GM18519 (cell line): ENCODE measurements at regions not wholly inside any gene's neighbourhood (a gene's known extent, or its start where the extent isn't known, plus 50 kb on each side); places are given as distances from the start of the nearest gene placed in this dataset.
"Not testable (repeated sequence)": the region's sequence is repeated elsewhere in the genome, so short reads cannot be mapped to it uniquely, and the experiment has no call there.

Experiments used
- ATAC-seq: cut with Tn5 transposase; IDR thresholded peaks from one replicate; pipeline ENCODE4 v1.9.1; 2021; ENCODE audit warnings: mild to moderate bottlenecking, moderate library complexity; ENCODE audit not compliant: unreplicated experiment, low FRiP score

DNA sequence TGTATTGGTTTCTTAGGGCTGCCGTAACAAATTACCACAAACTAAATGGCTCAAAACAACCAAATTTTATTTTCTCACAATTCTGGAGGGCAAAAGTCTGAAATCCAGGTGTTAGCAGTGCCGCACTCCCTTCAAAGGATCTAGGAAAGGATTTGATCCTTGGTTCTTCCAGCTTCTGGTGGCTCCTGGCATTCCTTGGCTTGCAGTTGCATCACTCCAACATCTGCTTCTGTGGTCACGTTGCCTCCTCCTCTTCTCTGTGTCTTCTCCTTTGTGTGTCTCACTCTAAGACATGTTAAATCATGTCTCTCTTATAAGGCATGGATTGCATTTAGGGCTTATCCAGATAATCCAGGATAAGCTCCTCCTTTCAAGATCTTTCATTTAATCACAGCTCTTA lies 262.2 kb downstream of the MEX3B start:
- ATAC-seq, result no peak

GRCh38 chr15:81783076-81783475 lies 262.7 kb downstream of the MEX3B start:
- no peak for ATAC-seq

GRCh38 chr15:81781395-81781794 lies 264.4 kb downstream of the MEX3B start:
- ATAC-seq, result no peak

DNA sequence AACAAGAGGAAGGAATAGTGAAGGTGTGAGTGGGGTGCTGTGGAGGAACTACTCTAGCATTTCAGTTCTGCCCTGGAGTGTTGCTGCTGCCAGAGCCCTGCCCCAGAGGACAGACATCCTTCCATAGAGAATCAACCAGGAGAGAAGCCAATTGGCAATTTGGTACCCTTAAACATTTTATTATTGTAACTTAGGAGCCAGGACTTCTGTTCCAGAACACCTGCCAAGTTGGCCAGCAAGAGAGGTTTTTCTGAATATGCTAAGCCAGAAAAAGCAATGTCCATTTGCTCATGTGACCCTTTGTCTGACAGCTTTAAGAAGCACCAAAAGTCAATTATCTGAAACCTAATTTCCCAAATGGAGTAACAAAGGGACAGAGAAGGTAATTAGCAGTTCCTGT lies 264.9 kb downstream of the MEX3B start:
- no peak for ATAC-seq

DNA sequence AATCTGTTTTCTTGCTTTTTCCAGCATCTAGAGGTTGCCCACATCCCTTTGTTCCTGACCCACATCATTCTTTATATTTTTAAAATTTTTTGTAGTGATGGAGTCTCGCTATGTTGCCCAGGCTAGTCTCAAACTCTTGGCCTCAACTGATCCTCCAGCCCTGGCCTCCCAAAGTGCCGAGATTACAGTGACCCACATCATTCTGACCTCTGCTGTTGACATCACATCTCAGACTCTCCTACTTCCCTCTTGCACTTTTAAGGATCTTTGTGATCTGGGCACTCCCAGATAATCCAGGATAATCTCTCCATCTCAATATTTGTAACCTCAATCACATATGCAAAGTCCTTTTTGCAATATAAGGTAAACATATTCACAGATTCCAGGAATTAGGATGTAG lies 266.6 kb downstream of the MEX3B start:
- no peak for ATAC-seq

DNA sequence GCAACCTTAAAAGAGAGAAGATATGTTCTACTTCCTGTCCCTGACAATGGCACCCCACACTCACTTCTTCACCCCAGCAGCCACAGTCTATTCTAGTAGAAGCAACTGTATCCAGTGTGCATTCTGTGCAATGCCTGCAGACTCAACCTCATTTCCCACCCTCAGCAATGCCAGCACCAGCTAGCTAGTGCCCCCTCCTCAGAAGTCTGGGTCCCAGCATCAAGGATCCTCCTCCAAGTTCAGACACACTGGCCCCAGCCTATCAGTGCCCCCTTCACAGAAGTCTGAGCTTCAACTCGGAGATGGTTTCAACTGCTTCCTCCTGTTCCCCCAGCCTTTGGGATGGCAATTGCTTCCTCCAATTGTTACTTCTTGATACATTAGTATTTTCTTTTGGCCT lies 268.3 kb downstream of the MEX3B start:
- no peak for ATAC-seq

DNA sequence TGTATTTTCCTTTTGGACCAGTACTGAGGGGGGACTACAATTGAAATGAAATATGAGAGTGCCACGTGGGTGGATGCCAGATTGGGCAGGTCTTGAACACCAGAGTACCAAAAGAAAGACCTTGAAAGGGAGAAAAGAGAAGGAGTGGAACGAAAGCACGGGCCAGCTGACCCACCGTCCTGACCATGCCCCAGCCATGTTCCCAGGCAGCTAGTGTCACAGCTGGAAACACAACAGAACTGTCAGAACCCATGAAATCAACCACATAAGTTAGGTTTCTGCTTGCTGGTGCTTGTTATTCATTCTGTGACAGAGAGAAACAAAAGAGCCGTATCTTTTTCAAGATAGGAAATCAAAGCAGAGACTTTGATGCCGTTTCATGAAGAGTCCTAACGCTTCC lies 268.8 kb downstream of the MEX3B start:
- ATAC-seq, result no peak

- ATAC-seq, result not testable (repeated sequence)
These were observed 270.0 kb downstream of the MEX3B start for GRCh38 chr15:81775779-81776178.

GRCh38 chr15:81774309-81774708 lies 271.5 kb downstream of the MEX3B start:
- no peak for ATAC-seq

- no peak for ATAC-seq
These were observed 277.0 kb downstream of the MEX3B start for GRCh38 chr15:81768773-81769172.

DNA sequence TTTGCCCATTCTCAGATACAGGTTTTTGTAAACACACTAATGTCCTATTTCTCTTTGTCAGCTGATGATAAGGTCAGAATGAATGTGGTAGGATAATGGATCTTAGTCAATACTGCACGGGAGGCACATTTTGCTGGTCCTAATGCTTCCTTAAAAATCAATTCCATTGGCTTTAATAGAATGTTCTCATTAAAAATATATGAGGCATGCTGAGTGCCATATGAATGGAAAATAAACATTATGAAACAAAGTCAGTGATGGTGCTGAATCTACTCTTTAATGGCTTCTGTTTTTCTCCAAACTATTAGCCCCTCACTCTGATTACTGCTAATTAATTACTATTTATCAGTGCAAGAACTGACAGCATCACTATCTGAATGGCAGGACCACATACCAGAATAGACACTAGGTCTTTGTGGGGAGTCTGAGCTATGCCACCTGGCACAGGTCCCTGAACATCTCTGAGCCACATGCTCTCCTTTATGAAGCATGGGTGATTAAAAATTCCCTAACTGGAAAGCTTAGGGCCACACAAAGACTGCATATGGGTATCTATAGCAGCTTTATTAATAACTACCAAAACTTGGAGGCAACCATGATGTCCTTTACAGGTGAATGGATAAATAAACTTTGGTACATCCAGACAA lies 278.9 kb downstream of the MEX3B start:
- ATAC-seq, result no peak

DNA sequence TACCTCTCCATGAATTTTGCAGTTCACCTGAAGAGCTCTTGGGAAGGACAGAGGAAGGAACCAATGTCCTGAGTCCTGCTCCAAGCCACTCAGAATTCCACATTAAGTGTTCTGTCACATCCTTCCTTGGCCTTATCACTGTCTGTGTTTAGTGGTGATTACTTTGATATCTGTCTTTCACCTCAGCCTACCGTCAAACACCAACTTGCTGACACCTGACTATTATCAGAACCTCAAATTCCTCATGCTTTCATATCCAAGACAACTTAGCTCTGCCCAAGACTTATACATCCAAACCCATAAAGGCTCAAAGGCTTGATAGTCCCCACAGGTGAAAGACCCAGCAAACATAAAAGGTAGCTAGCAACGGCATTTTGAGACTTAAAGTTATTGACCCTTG lies 280.0 kb downstream of the MEX3B start:
- no peak for ATAC-seq

DNA sequence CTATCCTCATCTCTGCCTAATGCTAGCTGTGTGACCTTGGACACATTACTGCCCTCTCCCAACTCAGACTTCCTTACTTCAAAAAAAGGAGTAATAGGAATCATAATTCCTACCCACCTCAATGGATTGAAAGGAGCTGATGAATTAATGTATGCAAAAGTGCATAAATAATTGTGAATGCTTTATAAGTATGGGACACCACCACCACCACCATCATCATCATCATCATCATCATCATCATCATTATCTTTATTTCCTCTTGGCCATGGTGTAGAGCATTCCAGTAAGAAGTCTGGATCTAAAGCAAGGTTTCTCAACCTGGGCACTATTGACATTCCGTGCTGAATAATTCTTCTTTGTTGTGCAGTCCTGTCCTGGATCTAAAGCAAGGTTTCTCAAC lies 282.5 kb downstream of the MEX3B start:
- ATAC-seq, result no peak

GRCh38 chr15:81760686-81761085 lies 285.1 kb downstream of the MEX3B start:
- no peak for ATAC-seq

DNA sequence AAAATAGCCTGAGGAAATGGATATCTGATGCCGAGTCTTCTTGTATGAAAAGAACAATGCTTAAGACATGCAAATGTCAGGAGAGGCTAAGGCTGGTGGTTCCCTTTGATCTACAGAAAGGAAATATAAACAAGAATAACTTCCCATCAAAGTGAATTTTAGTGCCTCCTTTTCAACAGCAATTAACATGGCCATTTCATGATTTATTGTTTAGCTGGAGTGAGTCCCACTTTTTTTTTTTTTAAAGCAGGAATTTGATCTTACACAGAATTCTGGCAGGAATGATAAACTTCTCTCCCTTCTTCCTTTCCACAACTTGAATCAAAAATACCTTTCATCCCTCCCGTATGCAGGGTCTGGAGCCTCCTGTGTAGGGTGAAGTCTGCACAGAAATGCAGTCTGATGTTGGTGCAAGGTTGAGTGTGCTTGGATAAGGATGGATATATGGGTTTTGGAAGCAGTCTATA lies 287.0 kb downstream of the MEX3B start:
- no peak for ATAC-seq

DNA sequence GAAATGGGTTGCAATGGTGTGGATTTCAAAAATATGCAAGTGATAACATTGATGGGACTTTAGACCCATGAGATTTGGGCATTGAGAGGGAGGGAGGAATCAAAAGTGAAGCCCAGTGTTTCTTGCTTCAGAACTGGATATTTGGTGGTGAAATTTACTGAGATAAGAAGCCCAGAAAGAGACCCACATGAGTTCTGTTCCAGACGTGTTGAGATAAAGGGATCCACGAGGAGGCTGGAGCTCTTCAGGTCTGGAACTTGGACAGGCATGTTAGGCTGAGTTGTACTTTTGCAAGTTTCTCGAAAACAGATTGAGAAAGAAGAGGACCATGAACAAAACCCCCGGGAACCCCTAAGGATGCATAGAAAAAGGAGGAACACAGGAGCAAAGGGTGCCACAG lies 290.2 kb downstream of the MEX3B start:
- no peak for ATAC-seq

GRCh38 chr15:81754078-81754477 lies 291.7 kb downstream of the MEX3B start:
- ATAC-seq, result no peak

DNA sequence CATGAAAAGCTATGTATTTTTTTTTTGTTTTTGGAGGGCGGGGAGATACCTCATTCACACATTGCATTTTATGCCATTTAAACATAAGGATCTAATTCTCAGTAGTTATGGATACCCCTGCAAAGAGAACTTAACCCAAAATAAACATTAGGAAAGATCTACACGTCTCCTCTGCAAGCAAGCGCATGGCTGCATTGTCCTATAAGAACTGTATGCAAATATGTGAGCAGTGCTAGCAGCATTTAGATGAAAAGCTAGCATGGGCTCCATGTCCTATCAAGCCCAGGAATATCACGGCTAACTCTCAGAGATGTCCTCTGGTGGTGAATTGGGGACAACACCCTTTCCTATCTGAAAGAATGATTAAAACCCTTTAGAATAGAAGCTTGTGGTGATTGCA lies 292.8 kb downstream of the MEX3B start:
- no peak for ATAC-seq

DNA sequence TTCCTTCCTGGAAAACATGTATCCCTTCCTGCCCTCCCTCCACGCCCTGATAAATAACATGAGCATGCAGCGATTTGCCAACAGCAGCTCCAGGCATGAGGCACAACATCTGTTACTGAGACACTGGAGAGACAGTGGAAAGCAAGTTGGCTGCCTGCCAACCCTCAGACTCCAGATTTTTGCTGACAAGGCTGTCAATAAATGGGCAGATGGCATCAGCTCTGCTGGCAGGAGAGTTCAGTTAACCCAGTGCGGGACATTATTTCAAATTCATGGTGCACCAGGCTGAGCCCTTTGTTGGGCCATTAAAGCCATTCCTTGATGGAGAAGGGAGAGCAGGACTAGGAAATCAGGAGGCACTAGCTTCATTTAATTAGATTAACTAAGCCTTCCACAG lies 293.3 kb downstream of the MEX3B start:
- no peak for ATAC-seq

DNA sequence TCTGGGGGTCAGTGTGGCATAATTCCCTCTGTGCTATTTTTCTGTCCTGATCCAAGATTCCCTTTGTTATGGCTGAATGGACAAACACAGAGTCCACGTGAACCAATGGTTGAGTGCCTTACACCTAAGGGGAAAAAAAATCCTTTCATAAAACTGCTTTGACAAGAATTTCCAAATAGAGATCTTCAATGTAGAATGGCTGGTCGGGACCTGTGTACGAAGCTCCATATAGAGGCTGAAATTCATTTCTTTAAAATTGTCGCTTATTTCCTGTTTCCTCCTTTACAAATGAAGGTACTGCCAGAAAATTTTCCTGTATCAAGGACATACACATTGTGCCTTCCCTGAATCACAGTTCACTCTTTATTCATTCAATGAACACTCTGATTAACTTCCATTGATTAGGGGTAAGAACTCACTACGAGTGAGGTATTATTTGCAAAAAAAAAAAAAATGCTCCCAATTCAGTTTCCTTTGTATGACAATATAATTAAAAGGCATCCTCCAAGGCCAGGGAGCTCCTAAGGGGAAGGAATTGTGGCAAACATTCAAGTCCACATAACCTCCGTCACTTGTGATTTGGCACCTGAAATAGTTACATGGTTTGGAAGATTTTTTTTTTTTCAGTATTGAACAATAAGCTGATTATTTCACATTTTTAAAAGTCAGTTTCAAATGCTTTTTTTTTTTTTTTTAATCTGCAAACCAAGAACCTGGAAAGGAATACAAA lies 293.8 kb downstream of the MEX3B start:
- no peak for ATAC-seq

- ATAC-seq, result no peak
These were observed 294.6 kb downstream of the MEX3B start for GRCh38 chr15:81751256-81751655.

GRCh38 chr15:81749716-81750375 lies 296.0 kb downstream of the MEX3B start:
- ATAC-seq, result no peak
